ENCODE measurements at regions not wholly inside any gene's neighbourhood (a gene's known extent, or its start where the extent isn't known, plus 50 kb on each side); places are given as distances from the start of the nearest gene placed in this dataset.

DNA sequence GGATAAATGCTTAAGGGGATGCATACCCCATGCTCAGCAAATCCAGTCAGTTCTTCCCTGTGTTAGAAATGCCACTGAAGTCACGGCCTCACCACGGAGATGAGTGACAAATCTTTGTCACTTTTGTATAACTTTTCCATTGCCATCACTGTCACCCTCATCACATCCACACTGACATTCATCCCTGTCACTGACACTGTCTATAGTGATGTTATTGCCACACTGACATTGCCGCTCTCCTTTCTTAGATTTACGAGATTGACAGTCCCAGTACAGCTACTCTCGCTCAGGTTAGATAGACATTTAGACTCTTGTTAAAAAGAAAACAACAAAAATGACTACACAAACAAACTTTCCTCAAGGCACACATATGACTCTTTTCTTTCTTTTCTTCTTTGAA, 910.7 kb upstream of the CNTN5 start:
- TF ChIP-seq, protein P1, sequence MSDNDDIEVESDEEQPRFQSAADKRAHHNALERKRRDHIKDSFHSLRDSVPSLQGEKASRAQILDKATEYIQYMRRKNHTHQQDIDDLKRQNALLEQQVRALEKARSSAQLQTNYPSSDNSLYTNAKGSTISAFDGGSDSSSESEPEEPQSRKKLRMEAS (IDR thresholded peaks at IDR 0.05) = no peak
- TF ChIP-seq HNF4A (conservative IDR thresholded peaks at IDR 0.05) = no peak
- TF ChIP-seq TAF1 (conservative IDR thresholded peaks at IDR 0.05) = no peak
- TF ChIP-seq JUND (IDR thresholded peaks at IDR 0.05) = no peak
- no peak for TF ChIP-seq FOXA2 (IDR thresholded peaks at IDR 0.05)
- no peak for TF ChIP-seq GABPA (IDR thresholded peaks at IDR 0.05 in 1 of 2, conservative IDR thresholded peaks at IDR 0.05 in 1 of 2)
- 78% methylated on average over 5 of the region's 5 CpGs for WGBS
- Histone ChIP-seq H3K36me3 (ENCODE audit: control insufficient read depth in 4 of 4, insufficient read depth in 3 of 4, low read depth in 1 of 4, low read length in 3 of 4) (no peaks in the 10 kb centered on the region), H3K27me3 (ENCODE audit: control insufficient read depth in 4 of 4, insufficient read depth in 4 of 4, low read length in 3 of 4) (no peaks in the 10 kb centered on the region), H3K9ac (ENCODE audit: low read depth in 1 of 2, low read length in 2 of 2) (no peak overlapping the region), H3K4me1 (ENCODE audit: control insufficient read depth in 4 of 4, insufficient read depth in 4 of 4, low read length in 3 of 4) (no peaks in the 10 kb centered on the region), H3K27ac (ENCODE audit: low read depth in 1 of 2, low read length in 2 of 2) (no peak overlapping the region), H3K4me3 (ENCODE audit: low read depth in 1 of 3, low read length in 3 of 3) (no peak overlapping the region), H3K9me3 (ENCODE audit: control insufficient read depth in 4 of 4, low read length in 3 of 4) (no peaks in the 10 kb centered on the region)
- no peak for DNase-seq (ENCODE audit: low spot score)

DNA sequence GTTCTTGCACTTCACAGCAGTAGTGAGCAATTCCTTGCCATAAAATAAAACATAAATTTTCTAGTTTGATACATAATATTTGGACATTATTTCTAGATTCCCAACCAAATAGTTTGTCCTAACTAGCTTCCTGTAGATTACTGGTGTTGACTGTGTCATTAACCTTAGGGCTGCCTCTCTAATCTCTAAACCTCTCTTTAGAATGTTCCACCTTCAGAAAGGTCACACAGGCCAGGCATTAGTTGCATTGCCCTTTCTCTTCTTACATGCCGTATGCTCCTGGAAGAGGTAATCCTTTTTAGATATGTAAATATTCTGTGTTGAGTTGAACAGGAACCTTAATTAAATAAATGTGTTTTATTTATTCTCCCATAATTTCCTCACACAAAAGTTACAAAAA, 904.9 kb upstream of the CNTN5 start:
- no peaks in the 10 kb centered on the region for H3K27me3 ChIP-seq (ENCODE audit: control insufficient read depth in 4 of 4, insufficient read depth in 4 of 4, low read length in 3 of 4)
- 40% methylated on average over 1 of the region's 1 CpG for WGBS
- TF ChIP-seq GABPA (IDR thresholded peaks at IDR 0.05 in 1 of 2, conservative IDR thresholded peaks at IDR 0.05 in 1 of 2) = no peak
- no peak for TF ChIP-seq HNF4G (IDR thresholded peaks at IDR 0.05)
- TF ChIP-seq, protein P2, sequence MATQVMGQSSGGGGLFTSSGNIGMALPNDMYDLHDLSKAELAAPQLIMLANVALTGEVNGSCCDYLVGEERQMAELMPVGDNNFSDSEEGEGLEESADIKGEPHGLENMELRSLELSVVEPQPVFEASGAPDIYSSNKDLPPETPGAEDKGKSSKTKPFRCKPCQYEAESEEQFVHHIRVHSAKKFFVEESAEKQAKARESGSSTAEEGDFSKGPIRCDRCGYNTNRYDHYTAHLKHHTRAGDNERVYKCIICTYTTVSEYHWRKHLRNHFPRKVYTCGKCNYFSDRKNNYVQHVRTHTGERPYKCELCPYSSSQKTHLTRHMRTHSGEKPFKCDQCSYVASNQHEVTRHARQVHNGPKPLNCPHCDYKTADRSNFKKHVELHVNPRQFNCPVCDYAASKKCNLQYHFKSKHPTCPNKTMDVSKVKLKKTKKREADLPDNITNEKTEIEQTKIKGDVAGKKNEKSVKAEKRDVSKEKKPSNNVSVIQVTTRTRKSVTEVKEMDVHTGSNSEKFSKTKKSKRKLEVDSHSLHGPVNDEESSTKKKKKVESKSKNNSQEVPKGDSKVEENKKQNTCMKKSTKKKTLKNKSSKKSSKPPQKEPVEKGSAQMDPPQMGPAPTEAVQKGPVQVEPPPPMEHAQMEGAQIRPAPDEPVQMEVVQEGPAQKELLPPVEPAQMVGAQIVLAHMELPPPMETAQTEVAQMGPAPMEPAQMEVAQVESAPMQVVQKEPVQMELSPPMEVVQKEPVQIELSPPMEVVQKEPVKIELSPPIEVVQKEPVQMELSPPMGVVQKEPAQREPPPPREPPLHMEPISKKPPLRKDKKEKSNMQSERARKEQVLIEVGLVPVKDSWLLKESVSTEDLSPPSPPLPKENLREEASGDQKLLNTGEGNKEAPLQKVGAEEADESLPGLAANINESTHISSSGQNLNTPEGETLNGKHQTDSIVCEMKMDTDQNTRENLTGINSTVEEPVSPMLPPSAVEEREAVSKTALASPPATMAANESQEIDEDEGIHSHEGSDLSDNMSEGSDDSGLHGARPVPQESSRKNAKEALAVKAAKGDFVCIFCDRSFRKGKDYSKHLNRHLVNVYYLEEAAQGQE (IDR thresholded peaks at IDR 0.05) = no peak
- no peak for TF ChIP-seq RAD21 (IDR thresholded peaks at IDR 0.05)
- TF ChIP-seq YY1 (IDR thresholded peaks at IDR 0.05) = no peak
- TF ChIP-seq FOXA1 (IDR thresholded peaks at IDR 0.05) = no peak
- TF ChIP-seq, protein P3, sequence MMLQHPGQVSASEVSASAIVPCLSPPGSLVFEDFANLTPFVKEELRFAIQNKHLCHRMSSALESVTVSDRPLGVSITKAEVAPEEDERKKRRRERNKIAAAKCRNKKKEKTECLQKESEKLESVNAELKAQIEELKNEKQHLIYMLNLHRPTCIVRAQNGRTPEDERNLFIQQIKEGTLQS (IDR thresholded peaks at IDR 0.05) = no peak
- TF ChIP-seq HNF4A (conservative IDR thresholded peaks at IDR 0.05) = no peak
- TF ChIP-seq, protein P4, sequence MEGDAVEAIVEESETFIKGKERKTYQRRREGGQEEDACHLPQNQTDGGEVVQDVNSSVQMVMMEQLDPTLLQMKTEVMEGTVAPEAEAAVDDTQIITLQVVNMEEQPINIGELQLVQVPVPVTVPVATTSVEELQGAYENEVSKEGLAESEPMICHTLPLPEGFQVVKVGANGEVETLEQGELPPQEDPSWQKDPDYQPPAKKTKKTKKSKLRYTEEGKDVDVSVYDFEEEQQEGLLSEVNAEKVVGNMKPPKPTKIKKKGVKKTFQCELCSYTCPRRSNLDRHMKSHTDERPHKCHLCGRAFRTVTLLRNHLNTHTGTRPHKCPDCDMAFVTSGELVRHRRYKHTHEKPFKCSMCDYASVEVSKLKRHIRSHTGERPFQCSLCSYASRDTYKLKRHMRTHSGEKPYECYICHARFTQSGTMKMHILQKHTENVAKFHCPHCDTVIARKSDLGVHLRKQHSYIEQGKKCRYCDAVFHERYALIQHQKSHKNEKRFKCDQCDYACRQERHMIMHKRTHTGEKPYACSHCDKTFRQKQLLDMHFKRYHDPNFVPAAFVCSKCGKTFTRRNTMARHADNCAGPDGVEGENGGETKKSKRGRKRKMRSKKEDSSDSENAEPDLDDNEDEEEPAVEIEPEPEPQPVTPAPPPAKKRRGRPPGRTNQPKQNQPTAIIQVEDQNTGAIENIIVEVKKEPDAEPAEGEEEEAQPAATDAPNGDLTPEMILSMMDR (IDR thresholded peaks at IDR 0.05; ENCODE audit: low read depth, low read length, missing input control) = no peak
- no peak for TF ChIP-seq TAF1 (conservative IDR thresholded peaks at IDR 0.05)
- TF ChIP-seq FOXA2 (IDR thresholded peaks at IDR 0.05) = no peak
- no peak for TF ChIP-seq JUND (IDR thresholded peaks at IDR 0.05)
- TF ChIP-seq EGR1 (IDR thresholded peaks at IDR 0.05; ENCODE audit: low read depth in 2 of 2) = no peak

More for the DNA sequence above, 904.9 kb upstream of the CNTN5 start:
- H3K9ac ChIP-seq (ENCODE audit: low read depth in 1 of 2, low read length in 2 of 2) = no peak overlapping the region
- no peaks in the 10 kb centered on the region for H3K4me1 ChIP-seq (ENCODE audit: control insufficient read depth in 4 of 4, insufficient read depth in 4 of 4, low read length in 3 of 4)
- DNase-seq (ENCODE audit: low spot score) = no peak
- no peaks in the 10 kb centered on the region for H3K36me3 ChIP-seq (ENCODE audit: control insufficient read depth in 4 of 4, insufficient read depth in 3 of 4, low read depth in 1 of 4, low read length in 3 of 4)
- no peak overlapping the region for H3K4me3 ChIP-seq (ENCODE audit: low read depth in 1 of 3, low read length in 3 of 3)
- H3K27ac ChIP-seq (ENCODE audit: low read depth in 1 of 2, low read length in 2 of 2) = no peak overlapping the region
- no peaks in the 10 kb centered on the region for H3K9me3 ChIP-seq (ENCODE audit: control insufficient read depth in 4 of 4, low read length in 3 of 4)
